Colonic mucosa (tissue), 4 donors: ENCODE measurements at regions not wholly inside any gene's neighbourhood (a gene's known extent, or its start where the extent isn't known, plus 50 kb on each side); places are given as distances from the start of the nearest gene placed in this dataset.

ENCODE experiments used
- DNase-seq: peaks from one replicate; pipeline ENCODE4 v3.0.0-alpha.2; 2020
- H3K27ac ChIP-seq: fragments of 200-600 bp; one replicate; pipeline ENCODE4 v1.8.0; 2021
- H3K27me3 ChIP-seq: fragments of 200-600 bp; one replicate; pipeline ENCODE4 v1.8.0; 2021
- H3K36me3 ChIP-seq: fragments of 200-600 bp; one replicate; pipeline ENCODE4 v1.8.0; 2021
- H3K4me1 ChIP-seq: fragments of 200-600 bp; one replicate; pipeline ENCODE4 v1.8.0; 2021; ENCODE audit warnings: mild to moderate bottlenecking
- H3K4me3 ChIP-seq: fragments of 200-600 bp; one replicate; pipeline ENCODE4 v1.8.0; 2021
- H3K9ac ChIP-seq, 2 donors: one replicate each; pipeline ENCODE4 v1.7.0; 2013; ENCODE audit warnings: control low read depth in 2 of 2, low read depth in 2 of 2, low read length in 2 of 2
- H3K9me3 ChIP-seq: fragments of 200-600 bp; one replicate; pipeline ENCODE4 v1.8.0; 2021
- intact Hi-C: fragments of 100-400 bp; cut with DNase I; formaldehyde crosslinking; loops from one replicate; pipeline ENCODE4 v1.14.1; 2022
- TF ChIP-seq, protein P1 (sequence below): fragments of 200-600 bp; IDR thresholded peaks from one replicate; pipeline ENCODE4 v1.8.0; 2022; ENCODE audit warnings: antibody characterized with exemption, mild to moderate bottlenecking
- donor health status: healthy.
- donor health status: DM: no; HTN: no; CAD: no.
- donor health status: DM: no; HTN: no; CAD: no.

GRCh38 chr2:217276433-217276832 is 416.6 kb upstream of the TNP1 start:
- no peaks in the 10 kb centered on the region for H3K4me1 ChIP-seq
- no peak overlapping the region for H3K27ac ChIP-seq
- intact Hi-C loops = no loop called here
- H3K27me3 ChIP-seq = no peaks in the 10 kb centered on the region
- H3K9me3 ChIP-seq = no peaks in the 10 kb centered on the region
- H3K4me3 ChIP-seq = no peak overlapping the region
- no peak overlapping the region for H3K9ac ChIP-seq
- TF ChIP-seq, protein P1, sequence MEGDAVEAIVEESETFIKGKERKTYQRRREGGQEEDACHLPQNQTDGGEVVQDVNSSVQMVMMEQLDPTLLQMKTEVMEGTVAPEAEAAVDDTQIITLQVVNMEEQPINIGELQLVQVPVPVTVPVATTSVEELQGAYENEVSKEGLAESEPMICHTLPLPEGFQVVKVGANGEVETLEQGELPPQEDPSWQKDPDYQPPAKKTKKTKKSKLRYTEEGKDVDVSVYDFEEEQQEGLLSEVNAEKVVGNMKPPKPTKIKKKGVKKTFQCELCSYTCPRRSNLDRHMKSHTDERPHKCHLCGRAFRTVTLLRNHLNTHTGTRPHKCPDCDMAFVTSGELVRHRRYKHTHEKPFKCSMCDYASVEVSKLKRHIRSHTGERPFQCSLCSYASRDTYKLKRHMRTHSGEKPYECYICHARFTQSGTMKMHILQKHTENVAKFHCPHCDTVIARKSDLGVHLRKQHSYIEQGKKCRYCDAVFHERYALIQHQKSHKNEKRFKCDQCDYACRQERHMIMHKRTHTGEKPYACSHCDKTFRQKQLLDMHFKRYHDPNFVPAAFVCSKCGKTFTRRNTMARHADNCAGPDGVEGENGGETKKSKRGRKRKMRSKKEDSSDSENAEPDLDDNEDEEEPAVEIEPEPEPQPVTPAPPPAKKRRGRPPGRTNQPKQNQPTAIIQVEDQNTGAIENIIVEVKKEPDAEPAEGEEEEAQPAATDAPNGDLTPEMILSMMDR = no peak
- no peak for DNase-seq
- H3K36me3 ChIP-seq = no peaks in the 10 kb centered on the region

GRCh38 chr2:217275091-217275490 is 415.2 kb upstream of the TNP1 start:
- H3K4me1 ChIP-seq = no peaks in the 10 kb centered on the region
- H3K9me3 ChIP-seq = no peaks in the 10 kb centered on the region
- DNase-seq = no peak
- intact Hi-C loops = no loop called here
- no peak overlapping the region for H3K4me3 ChIP-seq
- no peaks in the 10 kb centered on the region for H3K36me3 ChIP-seq
- TF ChIP-seq, protein P1 = no peak
- no peaks in the 10 kb centered on the region for H3K27me3 ChIP-seq
- H3K27ac ChIP-seq = no peak overlapping the region
- no peak overlapping the region for H3K9ac ChIP-seq

- Histone ChIP-seq H3K9ac (no peak overlapping the region), H3K27me3 (no peaks in the 10 kb centered on the region), H3K4me3 (no peak overlapping the region), H3K36me3 (no peaks in the 10 kb centered on the region), H3K9me3 (no peaks in the 10 kb centered on the region), H3K27ac (no peak overlapping the region), H3K4me1 (no peaks in the 10 kb centered on the region)
- DNase-seq = no peak
- TF ChIP-seq, protein P1 = no peak
- intact Hi-C loops = no loop called here
These were observed 414.7 kb upstream of the TNP1 start for GRCh38 chr2:217274578-217274977.

DNA sequence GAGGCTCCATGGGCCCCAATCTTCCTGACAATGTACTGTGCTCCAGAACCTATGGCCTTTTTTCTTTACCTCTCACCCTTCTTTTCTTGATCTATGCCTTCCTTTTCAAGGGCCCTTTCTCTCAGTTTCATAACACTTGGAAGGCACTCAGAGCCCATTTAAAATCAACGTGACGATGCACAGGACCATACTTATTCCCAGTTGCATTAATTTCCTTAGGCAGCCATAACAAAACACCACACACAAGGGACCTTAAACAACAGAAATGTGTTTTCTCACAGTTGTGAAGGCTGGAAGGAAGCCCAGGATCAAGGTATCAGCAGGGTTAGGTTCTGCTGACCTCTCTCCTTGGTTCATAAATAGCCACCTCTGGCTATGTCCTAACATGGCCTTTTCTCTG is 414.0 kb upstream of the TNP1 start:
- TF ChIP-seq, protein P1 = no peak
- intact Hi-C loops = no loop called here
- H3K9ac ChIP-seq = no peak overlapping the region
- H3K27ac ChIP-seq = no peak overlapping the region
- H3K4me1 ChIP-seq = no peaks in the 10 kb centered on the region
- DNase-seq = no peak
- no peaks in the 10 kb centered on the region for H3K27me3 ChIP-seq
- H3K36me3 ChIP-seq = no peaks in the 10 kb centered on the region
- no peak overlapping the region for H3K4me3 ChIP-seq
- H3K9me3 ChIP-seq = no peaks in the 10 kb centered on the region

GRCh38 chr2:217273162-217273561 is 413.3 kb upstream of the TNP1 start:
- no peak overlapping the region for H3K4me3 ChIP-seq
- no peak for DNase-seq
- no peak overlapping the region for H3K9ac ChIP-seq
- intact Hi-C loops = no loop called here
- no peaks in the 10 kb centered on the region for H3K9me3 ChIP-seq
- no peak overlapping the region for H3K27ac ChIP-seq
- TF ChIP-seq, protein P1 = no peak
- no peaks in the 10 kb centered on the region for H3K27me3 ChIP-seq
- H3K36me3 ChIP-seq = no peaks in the 10 kb centered on the region
- H3K4me1 ChIP-seq = no peaks in the 10 kb centered on the region

DNA sequence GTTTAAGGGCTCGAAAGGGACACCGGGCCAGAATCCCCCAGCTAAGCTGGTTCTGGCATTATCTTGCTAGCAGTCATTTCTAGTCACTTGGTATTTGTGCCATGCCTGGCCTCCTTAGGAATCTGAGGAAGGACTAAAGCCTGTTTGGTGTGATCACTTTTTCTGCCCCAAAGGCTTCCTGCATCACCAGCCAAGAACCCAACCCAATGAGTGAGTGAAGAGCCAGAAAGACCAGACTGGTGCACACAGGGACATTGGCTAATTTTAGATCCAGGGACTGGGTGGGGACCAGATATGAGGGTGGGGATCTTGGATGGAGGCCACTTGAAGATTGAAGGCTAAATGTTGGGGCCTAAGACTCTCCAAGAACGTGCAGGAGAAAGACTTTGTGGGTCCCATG is 411.9 kb upstream of the TNP1 start:
- TF ChIP-seq, protein P1 = no peak
- intact Hi-C loops = no loop called here
- Histone ChIP-seq H3K4me1 (no peaks in the 10 kb centered on the region), H3K36me3 (no peaks in the 10 kb centered on the region), H3K9me3 (no peaks in the 10 kb centered on the region), H3K9ac (no peak overlapping the region), H3K27ac (no peak overlapping the region), H3K27me3 (no peaks in the 10 kb centered on the region), H3K4me3 (no peak overlapping the region)
- no peak for DNase-seq
